ENCODE measurements at regions not wholly inside any gene's neighbourhood (a gene's known extent, or its start where the extent isn't known, plus 50 kb on each side); places are given as distances from the start of the nearest gene placed in this dataset.

DNA sequence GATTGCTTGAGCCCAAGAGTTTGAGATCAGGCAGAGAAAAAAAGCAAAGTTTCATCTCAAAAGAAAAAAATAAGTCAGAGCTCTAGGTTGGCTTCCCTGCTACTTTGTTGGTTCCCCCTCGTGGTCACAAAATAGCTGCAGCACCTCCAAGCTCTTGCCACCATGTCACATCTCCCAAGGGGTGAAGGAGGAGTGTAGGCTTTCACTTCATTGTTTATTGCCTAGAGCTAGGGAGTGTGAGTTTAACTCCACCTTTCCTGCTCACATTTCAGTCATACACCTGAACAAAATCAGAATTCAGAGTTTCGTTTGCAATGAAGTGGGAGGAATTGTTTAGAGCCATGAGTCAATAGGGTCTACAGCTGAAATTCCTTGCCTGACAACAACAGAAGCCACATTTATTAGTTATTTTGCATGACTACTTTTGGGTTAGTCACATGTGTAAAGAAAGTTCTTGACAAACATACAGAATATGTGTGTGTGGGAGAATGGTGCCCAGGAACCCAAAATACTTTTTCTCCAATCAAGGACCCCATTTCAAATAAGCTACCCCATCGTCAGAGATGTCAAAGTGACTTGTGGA, 56.2 kb upstream of the UFL1 start:
- no peak for TF ChIP-seq EZH2 (IDR thresholded peaks at IDR 0.05; ENCODE audit: borderline replicate concordance, insufficient read depth, low read length, poor library complexity, severe bottlenecking)
- TF ChIP-seq, protein P1, sequence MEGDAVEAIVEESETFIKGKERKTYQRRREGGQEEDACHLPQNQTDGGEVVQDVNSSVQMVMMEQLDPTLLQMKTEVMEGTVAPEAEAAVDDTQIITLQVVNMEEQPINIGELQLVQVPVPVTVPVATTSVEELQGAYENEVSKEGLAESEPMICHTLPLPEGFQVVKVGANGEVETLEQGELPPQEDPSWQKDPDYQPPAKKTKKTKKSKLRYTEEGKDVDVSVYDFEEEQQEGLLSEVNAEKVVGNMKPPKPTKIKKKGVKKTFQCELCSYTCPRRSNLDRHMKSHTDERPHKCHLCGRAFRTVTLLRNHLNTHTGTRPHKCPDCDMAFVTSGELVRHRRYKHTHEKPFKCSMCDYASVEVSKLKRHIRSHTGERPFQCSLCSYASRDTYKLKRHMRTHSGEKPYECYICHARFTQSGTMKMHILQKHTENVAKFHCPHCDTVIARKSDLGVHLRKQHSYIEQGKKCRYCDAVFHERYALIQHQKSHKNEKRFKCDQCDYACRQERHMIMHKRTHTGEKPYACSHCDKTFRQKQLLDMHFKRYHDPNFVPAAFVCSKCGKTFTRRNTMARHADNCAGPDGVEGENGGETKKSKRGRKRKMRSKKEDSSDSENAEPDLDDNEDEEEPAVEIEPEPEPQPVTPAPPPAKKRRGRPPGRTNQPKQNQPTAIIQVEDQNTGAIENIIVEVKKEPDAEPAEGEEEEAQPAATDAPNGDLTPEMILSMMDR (IDR thresholded peaks at IDR 0.05; ENCODE audit: poor library complexity, severe bottlenecking): no peak
- no peak for TF ChIP-seq EP300 (conservative IDR thresholded peaks at IDR 0.05; ENCODE audit: poor library complexity, severe bottlenecking)
- TF ChIP-seq TAF1 (IDR thresholded peaks at IDR 0.05; ENCODE audit: low read depth): no peak
- TF ChIP-seq, protein P2, sequence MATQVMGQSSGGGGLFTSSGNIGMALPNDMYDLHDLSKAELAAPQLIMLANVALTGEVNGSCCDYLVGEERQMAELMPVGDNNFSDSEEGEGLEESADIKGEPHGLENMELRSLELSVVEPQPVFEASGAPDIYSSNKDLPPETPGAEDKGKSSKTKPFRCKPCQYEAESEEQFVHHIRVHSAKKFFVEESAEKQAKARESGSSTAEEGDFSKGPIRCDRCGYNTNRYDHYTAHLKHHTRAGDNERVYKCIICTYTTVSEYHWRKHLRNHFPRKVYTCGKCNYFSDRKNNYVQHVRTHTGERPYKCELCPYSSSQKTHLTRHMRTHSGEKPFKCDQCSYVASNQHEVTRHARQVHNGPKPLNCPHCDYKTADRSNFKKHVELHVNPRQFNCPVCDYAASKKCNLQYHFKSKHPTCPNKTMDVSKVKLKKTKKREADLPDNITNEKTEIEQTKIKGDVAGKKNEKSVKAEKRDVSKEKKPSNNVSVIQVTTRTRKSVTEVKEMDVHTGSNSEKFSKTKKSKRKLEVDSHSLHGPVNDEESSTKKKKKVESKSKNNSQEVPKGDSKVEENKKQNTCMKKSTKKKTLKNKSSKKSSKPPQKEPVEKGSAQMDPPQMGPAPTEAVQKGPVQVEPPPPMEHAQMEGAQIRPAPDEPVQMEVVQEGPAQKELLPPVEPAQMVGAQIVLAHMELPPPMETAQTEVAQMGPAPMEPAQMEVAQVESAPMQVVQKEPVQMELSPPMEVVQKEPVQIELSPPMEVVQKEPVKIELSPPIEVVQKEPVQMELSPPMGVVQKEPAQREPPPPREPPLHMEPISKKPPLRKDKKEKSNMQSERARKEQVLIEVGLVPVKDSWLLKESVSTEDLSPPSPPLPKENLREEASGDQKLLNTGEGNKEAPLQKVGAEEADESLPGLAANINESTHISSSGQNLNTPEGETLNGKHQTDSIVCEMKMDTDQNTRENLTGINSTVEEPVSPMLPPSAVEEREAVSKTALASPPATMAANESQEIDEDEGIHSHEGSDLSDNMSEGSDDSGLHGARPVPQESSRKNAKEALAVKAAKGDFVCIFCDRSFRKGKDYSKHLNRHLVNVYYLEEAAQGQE (IDR thresholded peaks at IDR 0.05; ENCODE audit: borderline replicate concordance): no peak
- TF ChIP-seq RAD21 (conservative IDR thresholded peaks at IDR 0.05): no peak
- TF ChIP-seq POLR2AphosphoS5 (IDR thresholded peaks at IDR 0.05): no peak

Data from neural cell (in vitro differentiated cells).